ENCODE measurements at regions not wholly inside any gene's neighbourhood (a gene's known extent, or its start where the extent isn't known, plus 50 kb on each side); places are given as distances from the start of the nearest gene placed in this dataset.
"Not testable (repeated sequence)": the region's sequence is repeated elsewhere in the genome, so short reads cannot be mapped to it uniquely, and the experiment has no call there.

- no peak for TF ChIP-seq CTCF (IDR thresholded peaks at IDR 0.05; ENCODE audit: unreplicated experiment)
- H3K9me3 Mint-ChIP-seq (ENCODE audit: unreplicated experiment): peaks cover 16% of the 10 kb centered on the region
- H3K27ac Mint-ChIP-seq (ENCODE audit: low read depth, unreplicated experiment): peak overlapping the region; percentile 31
- intact Hi-C loops (cut with micrococcal nuclease): no loop called here
- no peaks in the 10 kb centered on the region for H3K36me3 Mint-ChIP-seq (ENCODE audit: insufficient read depth, unreplicated experiment)
- no peaks in the 10 kb centered on the region for H3K27me3 Mint-ChIP-seq (ENCODE audit: insufficient read depth, unreplicated experiment)
- H3K4me3 Mint-ChIP-seq (ENCODE audit: unreplicated experiment): no peak overlapping the region
- DNase-seq (ENCODE audit: unreplicated experiment): peak; percentile 26
- no TSS peak for BruUV-seq (replicated peaks)
- CTCF ChIA-PET: interaction anchor here (0.8 kb wide), 1 partner anchor 126 kb away, joined by 3 read pairs; no protein-coding TSS in a partner anchor
- POLR2A ChIA-PET: interaction anchor here (0.7 to 1.2 kb wide), 3 partner anchors 11 to 615 kb away, joined by 3 to 4 read pairs (median 3); no protein-coding TSS in a partner anchor
- no peaks in the 10 kb centered on the region for H3K4me1 Mint-ChIP-seq (ENCODE audit: insufficient read depth, unreplicated experiment)
Observed at GRCh38 chr7:121730869-121731268, 142.1 kb upstream of the PTPRZ1 start.

- H3K27me3 Mint-ChIP-seq (ENCODE audit: insufficient read depth, unreplicated experiment): no peaks in the 10 kb centered on the region
- no peaks in the 10 kb centered on the region for H3K4me1 Mint-ChIP-seq (ENCODE audit: insufficient read depth, unreplicated experiment)
- no TSS peak for BruUV-seq (replicated peaks)
- DNase-seq (ENCODE audit: unreplicated experiment): no peak
- no peak overlapping the region for H3K27ac Mint-ChIP-seq (ENCODE audit: low read depth, unreplicated experiment)
- ChIA-PET CTCF (interaction anchor here (2.0 kb wide), 1 partner anchor 280 kb away, joined by 7 read pairs; no protein-coding TSS in a partner anchor), POLR2A (interaction anchor here (1.1 kb wide), 1 partner anchor 16 kb away, joined by 4 read pairs; no protein-coding TSS in a partner anchor)
- H3K9me3 Mint-ChIP-seq (ENCODE audit: unreplicated experiment): peaks cover 8% of the 10 kb centered on the region
- intact Hi-C loops (cut with micrococcal nuclease): no loop called here
- peaks cover 3% of the 10 kb centered on the region for H3K36me3 Mint-ChIP-seq (ENCODE audit: insufficient read depth, unreplicated experiment)
- no peak for TF ChIP-seq CTCF (IDR thresholded peaks at IDR 0.05; ENCODE audit: unreplicated experiment)
- H3K4me3 Mint-ChIP-seq (ENCODE audit: unreplicated experiment): no peak overlapping the region
Observed at GRCh38 chr7:121714559-121715303, 158.2 kb upstream of the PTPRZ1 start.

- H3K27ac Mint-ChIP-seq (ENCODE audit: low read depth, unreplicated experiment); POLR2A ChIA-PET; intact Hi-C loops (cut with micrococcal nuclease); BruUV-seq (replicated peaks); CTCF ChIA-PET; H3K4me3 Mint-ChIP-seq (ENCODE audit: unreplicated experiment); DNase-seq (ENCODE audit: unreplicated experiment); H3K27me3 Mint-ChIP-seq (ENCODE audit: insufficient read depth, unreplicated experiment); H3K4me1 Mint-ChIP-seq (ENCODE audit: insufficient read depth, unreplicated experiment); H3K9me3 Mint-ChIP-seq (ENCODE audit: unreplicated experiment); H3K36me3 Mint-ChIP-seq (ENCODE audit: insufficient read depth, unreplicated experiment): not testable (repeated sequence)
Observed at GRCh38 chr7:121712961-121713360, 160.0 kb upstream of the PTPRZ1 start.

GRCh38 chr7:121697731-121698316 is 175.1 kb upstream of the PTPRZ1 start:
- TF ChIP-seq CTCF (IDR thresholded peaks at IDR 0.05; ENCODE audit: unreplicated experiment): no peak
- ChIA-PET POLR2A (interaction anchor here (0.7 to 1.2 kb wide), 2 partner anchors 93 to 111 kb away, joined by 3 to 6 read pairs; no protein-coding TSS in a partner anchor), CTCF (interaction anchor here (1.2 kb wide), 1 partner anchor 20 kb away, joined by 3 read pairs; no protein-coding TSS in a partner anchor)
- H3K27me3 Mint-ChIP-seq (ENCODE audit: insufficient read depth, unreplicated experiment): no peaks in the 10 kb centered on the region
- no peaks in the 10 kb centered on the region for H3K36me3 Mint-ChIP-seq (ENCODE audit: insufficient read depth, unreplicated experiment)
- peak; percentile 51 for DNase-seq (ENCODE audit: unreplicated experiment)
- H3K27ac Mint-ChIP-seq (ENCODE audit: low read depth, unreplicated experiment): no peak overlapping the region
- no peaks in the 10 kb centered on the region for H3K4me1 Mint-ChIP-seq (ENCODE audit: insufficient read depth, unreplicated experiment)
- no peak overlapping the region for H3K4me3 Mint-ChIP-seq (ENCODE audit: unreplicated experiment)
- intact Hi-C loops (cut with micrococcal nuclease): no loop called here
- no TSS peak for BruUV-seq (replicated peaks)
- H3K9me3 Mint-ChIP-seq (ENCODE audit: unreplicated experiment): no peaks in the 10 kb centered on the region
